Natural killer cell treated with Interleukin-12 subunit alpha and Interleukin-12 subunit beta and Interleukin-15 and Interleukin-18, amount 100 ng/mL, for 72 hours (primary cell): ENCODE measurements at regions not wholly inside any gene's neighbourhood (a gene's known extent, or its start where the extent isn't known, plus 50 kb on each side); places are given as distances from the start of the nearest gene placed in this dataset.
"Not testable (repeated sequence)": the region's sequence is repeated elsewhere in the genome, so short reads cannot be mapped to it uniquely, and the experiment has no call there.

ENCODE experiments used
- ATAC-seq, 2 donors: fragments of 150-1000 bp; cut with Tn5 transposase in 1 of 2; sonication (Bioruptor Pico), chemical (Tn5 transposase) in 1 of 2; 2 replicates each; pipeline ENCODE4 v1.10.0; 2021
- DNase-seq: peaks from one replicate; pipeline ENCODE4 v3.0.0; 2022; ENCODE audit warnings: low spot score
- H3K27ac Mint-ChIP-seq, 2 donors: 1 replicate in 1 of 2; 2 replicates in 1 of 2; pipeline ENCODE4 v1.8.0; 2022; ENCODE audit warnings: mixed read lengths in 2 of 2, mild to moderate bottlenecking in 1 of 2, moderate library complexity in 1 of 2
- H3K27me3 Mint-ChIP-seq, 2 donors: 1 replicate in 1 of 2; 2 replicates in 1 of 2; pipeline ENCODE4 v1.8.0; 2022; ENCODE audit warnings: mixed read lengths in 2 of 2
- H3K36me3 Mint-ChIP-seq: one replicate; pipeline ENCODE4 v1.8.0; 2022; ENCODE audit warnings: mixed read lengths
- H3K4me1 Mint-ChIP-seq, 2 donors: 1 replicate in 1 of 2; 2 replicates in 1 of 2; pipeline ENCODE4 v1.8.0; 2022; ENCODE audit warnings: low read depth in 2 of 2, mixed read lengths in 2 of 2, mild to moderate bottlenecking in 1 of 2
- H3K4me3 Mint-ChIP-seq: one replicate; pipeline ENCODE4 v1.8.0; 2022; ENCODE audit warnings: mixed read lengths
- H3K9me3 Mint-ChIP-seq: 2 replicates; pipeline ENCODE4 v1.8.0; 2022; ENCODE audit warnings: mixed read lengths

- no peak for ATAC-seq
- peaks cover 0 to 10% of the 10 kb centered on the region in 2 donors for H3K4me1 Mint-ChIP-seq
- no peaks in the 10 kb centered on the region for H3K36me3 Mint-ChIP-seq
These were observed 423.7 kb upstream of the KLF12 start for GRCh38 chr13:74557870-74558269.

GRCh38 chr13:74555651-74556420 lies 421.6 kb upstream of the KLF12 start:
- no peak overlapping the region for H3K27ac Mint-ChIP-seq
- peaks cover 11 to 20% of the 10 kb centered on the region in 2 donors for H3K27me3 Mint-ChIP-seq
- no peak overlapping the region for H3K4me3 Mint-ChIP-seq
- no peaks in the 10 kb centered on the region for H3K9me3 Mint-ChIP-seq
- H3K36me3 Mint-ChIP-seq, result no peaks in the 10 kb centered on the region
- ATAC-seq, result no peak
- peaks cover 0 to 10% of the 10 kb centered on the region in 2 donors for H3K4me1 Mint-ChIP-seq
- no peak for DNase-seq

More at GRCh38 chr13:74557870-74558269, 423.7 kb upstream of the KLF12 start:
- Mint-ChIP-seq H3K27ac (no peak overlapping the region), H3K4me3 (no peak overlapping the region), H3K9me3 (no peaks in the 10 kb centered on the region), H3K27me3 (peaks cover 17 to 22% of the 10 kb centered on the region in 2 donors)
- DNase-seq, result no peak

DNA sequence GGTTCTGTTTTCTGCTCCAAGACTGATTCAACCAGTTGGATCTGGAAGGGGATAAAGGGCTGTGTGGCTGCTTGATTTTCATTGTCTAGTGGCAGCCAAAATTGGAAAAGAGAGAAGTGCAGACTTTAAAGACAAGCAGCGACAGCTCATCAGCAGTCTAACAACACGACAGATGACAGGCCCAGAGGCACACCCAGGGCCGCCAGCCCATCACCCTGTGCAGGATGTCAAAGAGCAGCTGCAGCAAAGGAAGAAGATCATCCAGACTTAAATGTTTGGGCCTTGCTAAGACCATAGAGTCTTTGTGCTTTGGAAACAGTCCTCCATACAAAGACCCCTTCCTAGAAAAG lies 421.0 kb upstream of the KLF12 start:
- no peak overlapping the region for H3K27ac Mint-ChIP-seq
- DNase-seq (no peak), ATAC-seq (no peak)
- no peaks in the 10 kb centered on the region for H3K9me3 Mint-ChIP-seq
- peaks cover 0 to 12% of the 10 kb centered on the region in 2 donors for H3K4me1 Mint-ChIP-seq
- no peaks in the 10 kb centered on the region for H3K36me3 Mint-ChIP-seq
- H3K4me3 Mint-ChIP-seq, result no peak overlapping the region
- H3K27me3 Mint-ChIP-seq, result peaks cover 5 to 15% of the 10 kb centered on the region in 2 donors

DNA sequence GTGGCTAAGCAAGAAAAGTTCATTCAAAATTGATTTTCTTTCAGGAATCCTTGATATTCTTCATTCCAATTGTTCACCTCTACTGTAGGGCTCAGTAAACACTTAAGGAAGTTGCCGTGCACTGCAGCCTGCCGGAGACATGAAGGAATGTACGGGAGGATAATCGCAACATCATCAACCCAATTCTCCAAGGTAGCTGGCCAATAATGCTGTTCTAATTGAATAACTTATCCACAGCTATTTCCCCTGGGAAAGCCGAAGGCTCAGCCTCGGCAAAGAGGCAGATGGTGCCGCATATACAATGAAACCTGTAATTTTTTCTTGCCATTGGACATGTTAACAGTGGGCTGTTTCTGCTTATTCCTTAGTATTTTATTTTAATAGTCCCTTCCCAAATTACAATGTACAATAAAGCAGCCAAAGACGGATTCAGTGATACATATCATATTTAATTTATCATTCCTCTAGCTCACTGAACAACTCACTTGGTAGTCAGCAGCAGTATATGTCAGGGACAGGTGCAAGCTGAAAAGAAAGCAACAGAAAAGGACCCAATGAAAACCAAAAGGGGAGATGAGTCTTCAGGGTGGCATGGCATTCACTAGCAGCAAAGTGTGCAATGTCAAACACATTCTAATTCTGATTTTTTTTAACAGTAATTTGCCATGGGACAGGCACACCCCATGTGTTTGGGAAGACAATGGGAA lies 420.5 kb upstream of the KLF12 start:
- Mint-ChIP-seq H3K27me3 (peaks cover 0 to 13% of the 10 kb centered on the region in 2 donors), H3K4me3 (no peak overlapping the region), H3K9me3 (no peaks in the 10 kb centered on the region), H3K36me3 (no peaks in the 10 kb centered on the region), H3K27ac (no peak overlapping the region), H3K4me1 (peaks cover 4 to 17% of the 10 kb centered on the region in 2 donors)
- no peak for ATAC-seq
- DNase-seq, result no peak

DNA sequence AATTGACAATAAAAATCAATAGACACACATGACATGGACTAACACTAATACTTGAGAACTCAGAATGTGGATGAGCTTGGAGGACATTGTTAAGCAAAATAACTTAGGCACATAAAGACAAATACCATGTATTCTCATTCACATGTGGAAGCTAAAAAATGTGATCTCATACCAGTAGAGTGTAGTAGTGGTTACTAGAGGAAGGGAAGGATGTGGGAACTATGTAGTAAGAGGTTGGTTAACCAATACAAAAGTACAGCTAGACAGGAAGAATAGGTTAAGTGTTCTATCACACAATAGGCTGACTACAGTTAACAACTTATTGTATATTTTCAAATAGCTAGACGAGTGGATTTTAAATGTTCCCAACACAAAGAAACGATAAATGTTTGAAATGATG lies 415.8 kb upstream of the KLF12 start:
- Mint-ChIP-seq H3K27ac (peak overlapping the region in 1 of 2 donors; percentile 24), H3K9me3 (no peaks in the 10 kb centered on the region), H3K27me3 (peaks cover 1 to 8% of the 10 kb centered on the region in 2 donors), H3K36me3 (no peaks in the 10 kb centered on the region), H3K4me3 (peak overlapping the region; percentile 26), H3K4me1 (peaks cover 4 to 10% of the 10 kb centered on the region in 2 donors)
- ATAC-seq (peak; percentile 88 to 93), DNase-seq (no peak)

- H3K36me3 Mint-ChIP-seq, H3K27ac Mint-ChIP-seq, H3K27me3 Mint-ChIP-seq, ATAC-seq, H3K9me3 Mint-ChIP-seq, DNase-seq, H3K4me3 Mint-ChIP-seq, H3K4me1 Mint-ChIP-seq: not testable (repeated sequence)
These were observed 402.4 kb upstream of the KLF12 start for GRCh38 chr13:74536649-74537048.

DNA sequence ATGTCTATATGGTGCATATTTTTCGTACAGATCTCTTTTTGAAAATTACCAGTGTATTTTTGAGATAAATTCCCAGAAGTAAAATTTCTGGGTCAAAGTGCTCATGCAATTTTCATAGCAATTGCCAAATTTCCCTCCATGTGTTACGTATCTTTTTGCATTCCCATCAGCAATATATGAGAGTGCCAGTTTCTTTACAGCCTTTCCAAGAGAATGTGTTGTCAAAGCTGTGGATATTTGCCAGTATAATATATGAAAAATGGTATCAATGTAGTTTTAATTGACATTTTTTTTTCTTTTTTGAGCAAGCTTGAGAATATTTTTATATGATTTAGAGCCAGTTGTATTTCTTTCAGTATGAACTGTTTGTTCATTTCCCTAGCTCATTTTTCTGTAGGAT lies 399.0 kb upstream of the KLF12 start:
- DNase-seq (no peak), ATAC-seq (no peak)
- Mint-ChIP-seq H3K36me3 (no peaks in the 10 kb centered on the region), H3K9me3 (peaks cover under 1% of the 10 kb centered on the region), H3K27ac (no peak overlapping the region), H3K4me3 (no peak overlapping the region), H3K27me3 (peaks cover 7 to 11% of the 10 kb centered on the region in 2 donors), H3K4me1 (no peaks in the 10 kb centered on the region)

- DNase-seq (no peak), ATAC-seq (no peak)
- H3K4me3 Mint-ChIP-seq, result no peak overlapping the region
- H3K36me3 Mint-ChIP-seq, result no peaks in the 10 kb centered on the region
- H3K4me1 Mint-ChIP-seq, result no peaks in the 10 kb centered on the region
- H3K27me3 Mint-ChIP-seq, result peaks cover 21 to 22% of the 10 kb centered on the region in 2 donors
- peaks cover 3% of the 10 kb centered on the region for H3K9me3 Mint-ChIP-seq
- no peak overlapping the region for H3K27ac Mint-ChIP-seq
These were observed 395.8 kb upstream of the KLF12 start for GRCh38 chr13:74530011-74530410.

GRCh38 chr13:74528734-74529513 lies 394.7 kb upstream of the KLF12 start:
- H3K4me1 Mint-ChIP-seq, result no peaks in the 10 kb centered on the region
- no peak overlapping the region for H3K27ac Mint-ChIP-seq
- no peaks in the 10 kb centered on the region for H3K36me3 Mint-ChIP-seq
- H3K27me3 Mint-ChIP-seq, result peaks cover 22 to 24% of the 10 kb centered on the region in 2 donors
- DNase-seq (no peak), ATAC-seq (no peak)
- no peak overlapping the region for H3K4me3 Mint-ChIP-seq
- peaks cover 3% of the 10 kb centered on the region for H3K9me3 Mint-ChIP-seq

- Mint-ChIP-seq H3K36me3 (no peaks in the 10 kb centered on the region), H3K27ac (no peak overlapping the region), H3K4me3 (no peak overlapping the region), H3K4me1 (no peaks in the 10 kb centered on the region), H3K27me3 (peaks cover 19 to 21% of the 10 kb centered on the region in 2 donors), H3K9me3 (peaks cover under 1% of the 10 kb centered on the region)
- no peak for ATAC-seq
- no peak for DNase-seq
These were observed 388.9 kb upstream of the KLF12 start for GRCh38 chr13:74523057-74523456.

GRCh38 chr13:74511523-74511922 lies 377.3 kb upstream of the KLF12 start:
- Mint-ChIP-seq H3K27ac (no peak overlapping the region), H3K4me1 (no peaks in the 10 kb centered on the region), H3K9me3 (peaks cover 4% of the 10 kb centered on the region), H3K27me3 (peaks cover 32 to 53% of the 10 kb centered on the region in 2 donors), H3K4me3 (no peak overlapping the region), H3K36me3 (peaks cover 6% of the 10 kb centered on the region)
- ATAC-seq, result no peak
- DNase-seq, result no peak

DNA sequence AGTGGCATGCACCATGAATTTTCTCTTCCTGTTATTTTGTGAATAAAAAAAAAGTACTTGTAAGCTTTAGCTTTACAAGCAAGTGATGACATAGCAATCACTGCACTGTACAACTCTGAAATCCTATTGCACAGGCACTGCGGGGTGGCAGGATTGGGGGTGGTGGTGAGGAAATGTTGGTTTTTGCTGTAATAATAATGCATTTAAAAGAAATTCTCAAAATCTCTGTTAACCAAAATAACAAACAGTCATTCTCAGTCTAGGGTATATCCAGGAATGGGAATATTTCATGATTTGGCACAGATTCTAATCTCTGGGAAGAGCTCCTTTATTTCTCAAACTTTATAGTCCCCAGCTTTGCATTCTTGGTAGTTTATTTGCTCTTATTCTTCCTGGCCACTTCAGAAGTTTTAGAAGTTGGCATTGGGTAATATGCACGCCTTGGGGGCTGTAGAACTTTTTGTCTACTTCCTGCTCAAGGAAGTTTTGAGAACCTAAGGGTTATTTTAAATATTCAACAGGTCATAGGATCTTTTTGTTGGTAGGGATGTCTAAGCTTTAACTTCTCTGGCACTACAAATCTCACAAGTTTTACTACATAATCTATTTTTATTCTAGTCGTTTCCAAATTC lies 353.0 kb upstream of the KLF12 start:
- no peak overlapping the region for H3K27ac Mint-ChIP-seq

GRCh38 chr13:74485757-74486156 lies 351.6 kb upstream of the KLF12 start:
- DNase-seq, result no peak

More for the DNA sequence above, 353.0 kb upstream of the KLF12 start:
- ATAC-seq, result no peak
- peaks cover 21 to 53% of the 10 kb centered on the region in 2 donors for H3K27me3 Mint-ChIP-seq
- H3K9me3 Mint-ChIP-seq, result no peaks in the 10 kb centered on the region
- peaks cover 5% of the 10 kb centered on the region for H3K36me3 Mint-ChIP-seq
- H3K4me1 Mint-ChIP-seq, result no peaks in the 10 kb centered on the region
- DNase-seq, result no peak
- no peak overlapping the region for H3K4me3 Mint-ChIP-seq

More at GRCh38 chr13:74485757-74486156, 351.6 kb upstream of the KLF12 start:
- Mint-ChIP-seq H3K4me3 (no peak overlapping the region), H3K27me3 (peaks cover 18 to 43% of the 10 kb centered on the region in 2 donors), H3K9me3 (no peaks in the 10 kb centered on the region), H3K27ac (no peak overlapping the region), H3K36me3 (peaks cover 5% of the 10 kb centered on the region), H3K4me1 (no peaks in the 10 kb centered on the region)
- no peak for ATAC-seq
